Endothelial cell of umbilical vein (primary cell): ENCODE measurements at regions not wholly inside any gene's neighbourhood (a gene's known extent, or its start where the extent isn't known, plus 50 kb on each side); places are given as distances from the start of the nearest gene placed in this dataset.

Experiments
- BruUV-seq: library from RNA; stranded (reverse); fragments of 400-500 nt; replicated peaks from 2 replicates; lab custom pipeline; 2021; lab: Mats Ljungman, UMichigan
- CTCF ChIA-PET: fragments of 300-600, 350-600 bp; sonication (Branson Sonifier 250); formaldehyde crosslinking; loops from one replicate; lab custom pipeline; 2021; ENCODE audit warnings: antibody characterized with exemption, inconsistent platforms; lab: Charles Lee
- POLR2A ChIA-PET: fragments of 300-600, 350-600 bp; sonication (Branson Sonifier 250); formaldehyde crosslinking; loops from one replicate; lab custom pipeline; 2021; ENCODE audit warnings: antibody characterized with exemption, inconsistent platforms; lab: Charles Lee
- DNase-seq: peaks from one replicate; pipeline ENCODE4 v3.0.0-alpha.2; 2011; ENCODE audit warnings: low read depth, low spot score
- FAIRE-seq: peaks from 2 replicates; lab custom pipeline; 2011; peaks lifted over from hg19 to GRCh38; lab: Jason Lieb, UNC
- H2AFZ ChIP-seq: 2 replicates; pipeline ENCODE4 v1.6.0; 2012; ENCODE audit warnings: low read depth, low read length, control low read depth, inconsistent platforms
- H3K27ac ChIP-seq: 2 replicates; pipeline ENCODE4 v1.5.1; 2011; ENCODE audit warnings: low read depth, mild to moderate bottlenecking, control low read depth, low read length, moderate library complexity; ENCODE audit not compliant: insufficient read depth
- H3K27me3 ChIP-seq, 2 experiments: 2 replicates each; pipeline versions ENCODE4 v1.6.0 to v1.6.1; 2011; ENCODE audit warnings: low read length in 2 of 2, mixed read lengths in 1 of 2; ENCODE audit not compliant: control insufficient read depth in 2 of 2, insufficient read depth in 2 of 2
- H3K36me3 ChIP-seq, 2 experiments: 2 replicates in 1 of 2; 3 replicates in 1 of 2; pipeline ENCODE4 v1.5.1; 2011; ENCODE audit warnings: low read length in 2 of 2, mild to moderate bottlenecking in 1 of 2, moderate library complexity in 1 of 2; ENCODE audit not compliant: control insufficient read depth in 2 of 2, insufficient read depth in 2 of 2; ENCODE audit errors: extremely low read depth in 1 of 2
- H3K4me1 ChIP-seq: 3 replicates; pipeline ENCODE4 v1.5.1; 2011; ENCODE audit warnings: mild to moderate bottlenecking, low read length; ENCODE audit not compliant: control insufficient read depth, insufficient read depth; ENCODE audit errors: extremely low read depth
- H3K4me2 ChIP-seq: 2 replicates; pipeline ENCODE4 v1.6.1; 2011; ENCODE audit warnings: low read length, control low read depth, mixed read lengths; ENCODE audit not compliant: insufficient read depth
- H3K4me3 ChIP-seq, 3 experiments: fragments of 200-600 bp in 1 of 3; sonication (generic), shearing (Covaris generic) in 1 of 3; replicated peaks in 1 of 3; 2 replicates each; pipeline ENCODE4 v1.5.1; 2011 to 2016; ENCODE audit warnings: control low read depth in 3 of 3, low read length in 3 of 3, mild to moderate bottlenecking in 2 of 3, inconsistent platforms in 1 of 3, low read depth in 1 of 3, moderate library complexity in 1 of 3; ENCODE audit not compliant: insufficient read depth in 1 of 3
- H3K79me2 ChIP-seq: 2 replicates; pipeline ENCODE4 v1.6.0; 2012; ENCODE audit warnings: low read length, inconsistent platforms; ENCODE audit not compliant: control insufficient read depth, insufficient read depth
- H3K9ac ChIP-seq: replicated peaks from 2 replicates; pipeline ENCODE3; 2011; ENCODE audit warnings: low read length, control low read depth; ENCODE audit not compliant: insufficient read depth; ENCODE audit errors: extremely low read depth
- H3K9me1 ChIP-seq: replicated peaks from 3 replicates; pipeline ENCODE4 v1.6.0; 2011; ENCODE audit warnings: mild to moderate bottlenecking, low read length; ENCODE audit not compliant: control insufficient read depth, insufficient read depth; ENCODE audit errors: extremely low read depth
- H3K9me3 ChIP-seq: replicated peaks from 2 replicates; pipeline ENCODE4 v1.5.1; 2012; ENCODE audit warnings: low read length, inconsistent platforms; ENCODE audit not compliant: control insufficient read depth, insufficient read depth
- H4K20me1 ChIP-seq: replicated peaks from 2 replicates; pipeline ENCODE3; 2011; ENCODE audit warnings: mild to moderate bottlenecking, low read length; ENCODE audit not compliant: control insufficient read depth, insufficient read depth; ENCODE audit errors: extremely low read depth
- CTCF ChIP-seq, 2 donors: IDR thresholded peaks; 1 replicate in 1 of 2; 2 replicates in 1 of 2; pipeline ENCODE4 v1.5.1; 2011; ENCODE audit warnings: low read length in 2 of 2, mild to moderate bottlenecking in 2 of 2, moderate library complexity in 2 of 2, control low read depth in 1 of 2, inconsistent platforms in 1 of 2, low read depth in 1 of 2; ENCODE audit not compliant: insufficient read depth in 1 of 2; ENCODE audit errors: extremely low read depth in 1 of 2
- EZH2 ChIP-seq: IDR thresholded peaks from 2 replicates; pipeline ENCODE4 v1.6.1; 2012; ENCODE audit warnings: borderline replicate concordance, low read depth, mild to moderate bottlenecking, moderate library complexity, low read length, inconsistent platforms; ENCODE audit not compliant: severe bottlenecking
- MAX ChIP-seq: IDR thresholded peaks from 2 replicates; pipeline ENCODE4 v1.6.1; 2011; ENCODE audit not compliant: insufficient read depth, insufficient read length
- MYC ChIP-seq: IDR thresholded peaks from one replicate; pipeline ENCODE4 v1.6.1; 2011; ENCODE audit warnings: mild to moderate bottlenecking, low read depth, low read length
- POLR2A ChIP-seq: IDR thresholded peaks from 2 replicates; pipeline ENCODE4 v1.6.1; 2012; ENCODE audit warnings: low read depth, mild to moderate bottlenecking, control low read depth, low read length
- POLR2AphosphoS5 ChIP-seq: IDR thresholded peaks from 2 replicates; pipeline ENCODE4 v1.6.1; 2012; ENCODE audit warnings: low read depth, mild to moderate bottlenecking, control low read depth, low read length, moderate library complexity; ENCODE audit not compliant: insufficient read depth
- dilution Hi-C: fragments of 300-500 bp; cut with MboI; formaldehyde crosslinking; loops from one replicate; pipeline ENCODE4 v1.15.0; 2019; ENCODE audit warnings: low sequenced_read_pairs; ENCODE audit not compliant: extremely low pct_ligation_motif_present
- intact Hi-C: fragments of 100-400 bp; cut with micrococcal nuclease; formaldehyde crosslinking; loops from one replicate; pipeline ENCODE4 v1.10.0; 2022

GRCh38 chr2:39510140-39510539, 73.1 kb upstream of the MAP4K3 start:
- no peaks in the 10 kb centered on the region for H3K79me2 ChIP-seq
- H3K27me3 ChIP-seq, result no peaks in the 10 kb centered on the region
- no peaks in the 10 kb centered on the region for H3K9me3 ChIP-seq
- POLR2A ChIA-PET, result no interaction called here
- H4K20me1 ChIP-seq, result no peaks in the 10 kb centered on the region
- no peak overlapping the region for H3K9ac ChIP-seq
- H3K4me1 ChIP-seq, result peaks cover 27% of the 10 kb centered on the region
- intact Hi-C loops, result no loop called here
- H3K4me2 ChIP-seq, result no peak overlapping the region
- no TSS peak for BruUV-seq
- no peak for TF ChIP-seq MAX
- TF ChIP-seq CTCF (IDR thresholded peaks at IDR 0.05; ENCODE audit: extremely low read depth in 1 of 2, insufficient read depth in 1 of 2, low read depth in 1 of 2, low read length in 2 of 2), result no peak
- CTCF ChIA-PET, result interaction anchor here (0.7 to 8.0 kb wide), 4 partner anchors 22 to 220 kb away, joined by 3 to 65 read pairs (median 7); no protein-coding TSS in a partner anchor
- DNase-seq, result no peak
- H3K36me3 ChIP-seq, result no peaks in the 10 kb centered on the region
- dilution Hi-C loops, result no loop called here
- no peak overlapping the region for H3K27ac ChIP-seq
- FAIRE-seq, result no peak
- no peak overlapping the region for H2AFZ ChIP-seq
- no peaks in the 10 kb centered on the region for H3K9me1 ChIP-seq
- no peak overlapping the region for H3K4me3 ChIP-seq

GRCh38 chr2:39511219-39511604, 74.1 kb upstream of the MAP4K3 start:
- H3K27me3 ChIP-seq, result no peaks in the 10 kb centered on the region
- no peak for FAIRE-seq

More at GRCh38 chr2:39511219-39511604, 74.1 kb upstream of the MAP4K3 start:
- POLR2A ChIA-PET, result interaction anchor here (0.5 kb wide), 1 partner anchor 23 kb away, joined by 3 read pairs; no protein-coding TSS in a partner anchor
- intact Hi-C loops, result no loop called here
- no TSS peak for BruUV-seq
- Histone ChIP-seq H3K4me2 (no peak overlapping the region), H2AFZ (no peak overlapping the region), H3K36me3 (no peaks in the 10 kb centered on the region), H3K4me3 (no peak overlapping the region), H3K4me1 (peaks cover 38% of the 10 kb centered on the region), H3K79me2 (no peaks in the 10 kb centered on the region), H3K9ac (no peak overlapping the region), H3K27ac (no peak overlapping the region), H3K9me3 (no peaks in the 10 kb centered on the region), H4K20me1 (no peaks in the 10 kb centered on the region), H3K9me1 (no peaks in the 10 kb centered on the region)
- TF ChIP-seq MYC (no peak), MAX (no peak), POLR2AphosphoS5 (no peak), POLR2A (no peak), EZH2 (no peak)
- CTCF ChIA-PET, result interaction anchor here (1.0 to 8.0 kb wide), 7 partner anchors 31 to 219 kb away, joined by 3 to 73 read pairs (median 4); partner anchors contain the start of gene MAP4K3
- dilution Hi-C loops, result no loop called here
- DNase-seq, result no peak
